ENCODE measurements at regions not wholly inside any gene's neighbourhood (a gene's known extent, or its start where the extent isn't known, plus 50 kb on each side); places are given as distances from the start of the nearest gene placed in this dataset.

- DNase-seq (ENCODE audit: low read depth) = no peak
Measured at GRCh38 chr10:91036807-91037411, 116.0 kb upstream of the ANKRD1 start.

- no peak for DNase-seq (ENCODE audit: low read depth)
Measured at GRCh38 chr10:91038971-91039370, 118.1 kb upstream of the ANKRD1 start.

- DNase-seq (ENCODE audit: low read depth) = no peak
Measured at GRCh38 chr10:91040343-91040742, 119.5 kb upstream of the ANKRD1 start.

GRCh38 chr10:91042069-91042468 lies 121.2 kb upstream of the ANKRD1 start:
- DNase-seq (ENCODE audit: low read depth) = no peak

GRCh38 chr10:91043173-91043910 lies 122.5 kb upstream of the ANKRD1 start:
- DNase-seq (ENCODE audit: low read depth) = no peak

- no peak for DNase-seq (ENCODE audit: low read depth)
Measured at GRCh38 chr10:91046869-91047268, 126.0 kb upstream of the ANKRD1 start.

- no peak for DNase-seq (ENCODE audit: low read depth)
Measured at GRCh38 chr10:91048380-91048779, 127.5 kb upstream of the ANKRD1 start.

GRCh38 chr10:91049296-91049987 lies 128.6 kb upstream of the ANKRD1 start:
- DNase-seq (ENCODE audit: low read depth) = no peak

GRCh38 chr10:91049988-91050360 lies 129.1 kb upstream of the ANKRD1 start:
- no peak for DNase-seq (ENCODE audit: low read depth)

GRCh38 chr10:91050371-91051034 lies 129.6 kb upstream of the ANKRD1 start:
- DNase-seq (ENCODE audit: low read depth) = no peak

- DNase-seq (ENCODE audit: low read depth) = no peak
Measured at GRCh38 chr10:91051829-91052228, 130.9 kb upstream of the ANKRD1 start.

GRCh38 chr10:91054325-91054724 lies 133.4 kb upstream of the ANKRD1 start:
- no peak for DNase-seq (ENCODE audit: low read depth)

- no peak for DNase-seq (ENCODE audit: low read depth)
Measured at GRCh38 chr10:91061187-91061586, 140.3 kb upstream of the ANKRD1 start.

- DNase-seq (ENCODE audit: low read depth) = no peak
Measured at GRCh38 chr10:91061608-91062007, 140.7 kb upstream of the ANKRD1 start.

GRCh38 chr10:91062091-91062490 lies 141.2 kb upstream of the ANKRD1 start:
- DNase-seq (ENCODE audit: low read depth) = no peak

- DNase-seq (ENCODE audit: low read depth) = no peak
Measured at GRCh38 chr10:91071786-91072185, 148.7 kb upstream of the PCGF5 start.

- no peak for DNase-seq (ENCODE audit: low read depth)
Measured at GRCh38 chr10:91073286-91073979, 147.0 kb upstream of the PCGF5 start.

GRCh38 chr10:91076991-91077548 lies 143.4 kb upstream of the PCGF5 start:
- no peak for DNase-seq (ENCODE audit: low read depth)

GRCh38 chr10:91077549-91078071 lies 142.9 kb upstream of the PCGF5 start:
- no peak for DNase-seq (ENCODE audit: low read depth)

- no peak for DNase-seq (ENCODE audit: low read depth)
Measured at GRCh38 chr10:91080776-91081175, 139.7 kb upstream of the PCGF5 start.

GRCh38 chr10:91082447-91082846 lies 138.0 kb upstream of the PCGF5 start:
- no peak for DNase-seq (ENCODE audit: low read depth)

All from activated gamma-delta T cell treated with anti-CD3 and anti-CD28 coated beads, Interleukin-2, amount 50 U/mL, for 16 hours (primary cell).